ENCODE measurements at regions not wholly inside any gene's neighbourhood (a gene's known extent, or its start where the extent isn't known, plus 50 kb on each side); places are given as distances from the start of the nearest gene placed in this dataset.
A peak's percentile ranks its signal among the peaks of the same experiment; 100 is the strongest.

DNA sequence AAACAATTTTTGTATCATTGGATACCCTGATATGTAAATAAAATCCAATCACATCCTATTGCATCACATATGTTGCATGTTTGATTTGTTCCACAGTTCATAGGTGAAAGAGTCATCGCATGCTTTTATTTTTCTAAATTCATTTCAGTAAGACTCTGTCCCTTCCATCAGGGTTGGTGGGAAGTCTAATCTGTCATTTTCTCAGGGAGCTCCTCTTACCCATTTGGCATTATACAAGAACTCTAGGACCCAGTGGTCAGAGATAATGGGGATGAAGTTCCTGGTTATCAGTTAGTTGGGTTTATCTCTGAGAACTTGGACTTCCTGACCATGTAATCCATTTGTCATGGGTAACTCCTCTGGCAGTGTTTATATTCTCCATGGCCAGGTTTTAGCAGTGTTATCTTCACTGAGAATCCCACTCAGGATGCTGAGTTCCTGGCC lies 227.1 kb upstream of the JADE1 start (continued):
- TF ChIP-seq CBX8 (IDR thresholded peaks at IDR 0.05; ENCODE audit: borderline replicate concordance, extremely low read depth, low read depth, low read length, poor library complexity, severe bottlenecking): no peak
- TF ChIP-seq SRSF1 (IDR thresholded peaks at IDR 0.05; ENCODE audit: low read depth, low read length): no peak
- peak; percentile 59 for TF ChIP-seq CTBP1 (IDR thresholded peaks at IDR 0.05; ENCODE audit: borderline replicate concordance)
- TF ChIP-seq ZNF121 (CRISPR knock-in tag; conservative IDR thresholded peaks at IDR 0.05): no peak
- TF ChIP-seq ZNF143 (CRISPR knock-in tag; IDR thresholded peaks at IDR 0.05): no peak
- TF ChIP-seq, protein P1, sequence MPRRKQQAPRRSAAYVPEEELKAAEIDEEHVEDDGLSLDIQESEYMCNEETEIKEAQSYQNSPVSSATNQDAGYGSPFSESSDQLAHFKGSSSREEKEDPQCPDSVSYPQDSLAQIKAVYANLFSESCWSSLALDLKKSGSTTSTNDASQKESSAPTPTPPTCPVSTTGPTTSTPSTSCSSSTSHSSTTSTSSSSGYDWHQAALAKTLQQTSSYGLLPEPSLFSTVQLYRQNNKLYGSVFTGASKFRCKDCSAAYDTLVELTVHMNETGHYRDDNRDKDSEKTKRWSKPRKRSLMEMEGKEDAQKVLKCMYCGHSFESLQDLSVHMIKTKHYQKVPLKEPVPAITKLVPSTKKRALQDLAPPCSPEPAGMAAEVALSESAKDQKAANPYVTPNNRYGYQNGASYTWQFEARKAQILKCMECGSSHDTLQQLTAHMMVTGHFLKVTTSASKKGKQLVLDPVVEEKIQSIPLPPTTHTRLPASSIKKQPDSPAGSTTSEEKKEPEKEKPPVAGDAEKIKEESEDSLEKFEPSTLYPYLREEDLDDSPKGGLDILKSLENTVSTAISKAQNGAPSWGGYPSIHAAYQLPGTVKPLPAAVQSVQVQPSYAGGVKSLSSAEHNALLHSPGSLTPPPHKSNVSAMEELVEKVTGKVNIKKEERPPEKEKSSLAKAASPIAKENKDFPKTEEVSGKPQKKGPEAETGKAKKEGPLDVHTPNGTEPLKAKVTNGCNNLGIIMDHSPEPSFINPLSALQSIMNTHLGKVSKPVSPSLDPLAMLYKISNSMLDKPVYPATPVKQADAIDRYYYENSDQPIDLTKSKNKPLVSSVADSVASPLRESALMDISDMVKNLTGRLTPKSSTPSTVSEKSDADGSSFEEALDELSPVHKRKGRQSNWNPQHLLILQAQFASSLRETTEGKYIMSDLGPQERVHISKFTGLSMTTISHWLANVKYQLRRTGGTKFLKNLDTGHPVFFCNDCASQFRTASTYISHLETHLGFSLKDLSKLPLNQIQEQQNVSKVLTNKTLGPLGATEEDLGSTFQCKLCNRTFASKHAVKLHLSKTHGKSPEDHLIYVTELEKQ (CRISPR knock-in tag; IDR thresholded peaks at IDR 0.05): no peak
- TF ChIP-seq, protein P2, sequence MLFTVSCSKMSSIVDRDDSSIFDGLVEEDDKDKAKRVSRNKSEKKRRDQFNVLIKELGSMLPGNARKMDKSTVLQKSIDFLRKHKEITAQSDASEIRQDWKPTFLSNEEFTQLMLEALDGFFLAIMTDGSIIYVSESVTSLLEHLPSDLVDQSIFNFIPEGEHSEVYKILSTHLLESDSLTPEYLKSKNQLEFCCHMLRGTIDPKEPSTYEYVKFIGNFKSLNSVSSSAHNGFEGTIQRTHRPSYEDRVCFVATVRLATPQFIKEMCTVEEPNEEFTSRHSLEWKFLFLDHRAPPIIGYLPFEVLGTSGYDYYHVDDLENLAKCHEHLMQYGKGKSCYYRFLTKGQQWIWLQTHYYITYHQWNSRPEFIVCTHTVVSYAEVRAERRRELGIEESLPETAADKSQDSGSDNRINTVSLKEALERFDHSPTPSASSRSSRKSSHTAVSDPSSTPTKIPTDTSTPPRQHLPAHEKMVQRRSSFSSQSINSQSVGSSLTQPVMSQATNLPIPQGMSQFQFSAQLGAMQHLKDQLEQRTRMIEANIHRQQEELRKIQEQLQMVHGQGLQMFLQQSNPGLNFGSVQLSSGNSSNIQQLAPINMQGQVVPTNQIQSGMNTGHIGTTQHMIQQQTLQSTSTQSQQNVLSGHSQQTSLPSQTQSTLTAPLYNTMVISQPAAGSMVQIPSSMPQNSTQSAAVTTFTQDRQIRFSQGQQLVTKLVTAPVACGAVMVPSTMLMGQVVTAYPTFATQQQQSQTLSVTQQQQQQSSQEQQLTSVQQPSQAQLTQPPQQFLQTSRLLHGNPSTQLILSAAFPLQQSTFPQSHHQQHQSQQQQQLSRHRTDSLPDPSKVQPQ (CRISPR knock-in tag; IDR thresholded peaks at IDR 0.05; ENCODE audit: borderline replicate concordance): no peak
- no peak for TF ChIP-seq IFI16 (CRISPR knock-in tag; IDR thresholded peaks at IDR 0.05)
- TF ChIP-seq HMGN3 (IDR thresholded peaks at IDR 0.05; ENCODE audit: borderline replicate concordance, extremely low read depth, insufficient read length, low read depth, low read length): no peak
- TF ChIP-seq PHF8 (IDR thresholded peaks at IDR 0.05; ENCODE audit: borderline replicate concordance, low read length): no peak
- TF ChIP-seq CBFA2T3 (IDR thresholded peaks at IDR 0.05): peak; percentile 81
- TF ChIP-seq, protein P3, sequence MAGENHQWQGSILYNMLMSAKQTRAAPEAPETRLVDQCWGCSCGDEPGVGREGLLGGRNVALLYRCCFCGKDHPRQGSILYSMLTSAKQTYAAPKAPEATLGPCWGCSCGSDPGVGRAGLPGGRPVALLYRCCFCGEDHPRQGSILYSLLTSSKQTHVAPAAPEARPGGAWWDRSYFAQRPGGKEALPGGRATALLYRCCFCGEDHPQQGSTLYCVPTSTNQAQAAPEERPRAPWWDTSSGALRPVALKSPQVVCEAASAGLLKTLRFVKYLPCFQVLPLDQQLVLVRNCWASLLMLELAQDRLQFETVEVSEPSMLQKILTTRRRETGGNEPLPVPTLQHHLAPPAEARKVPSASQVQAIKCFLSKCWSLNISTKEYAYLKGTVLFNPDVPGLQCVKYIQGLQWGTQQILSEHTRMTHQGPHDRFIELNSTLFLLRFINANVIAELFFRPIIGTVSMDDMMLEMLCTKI (IDR thresholded peaks at IDR 0.05; ENCODE audit: partially characterized antibody): no peak
- TF ChIP-seq CBFB (CRISPR knock-in tag; IDR thresholded peaks at IDR 0.05): no peak
- TF ChIP-seq NR3C1 (CRISPR knock-in tag; IDR thresholded peaks at IDR 0.05): no peak
- TF ChIP-seq HNRNPL (IDR thresholded peaks at IDR 0.05; ENCODE audit: low read depth, low read length): no peak
